Thyroid gland (tissue), 4 donors: ENCODE measurements at regions not wholly inside any gene's neighbourhood (a gene's known extent, or its start where the extent isn't known, plus 50 kb on each side); places are given as distances from the start of the nearest gene placed in this dataset.
"Not testable (repeated sequence)": the region's sequence is repeated elsewhere in the genome, so short reads cannot be mapped to it uniquely, and the experiment has no call there.

Source experiments
- DNase-seq, 2 donors: peaks; one replicate each; pipeline ENCODE4 v3.0.0-alpha.2; 2019
- H3K27ac ChIP-seq, 3 donors: fragments of 200-600 bp; sonication (generic); 1 replicate in 2 of 3; 2 replicates in 1 of 3; pipeline ENCODE4 v1.5.1; 2016 to 2019; ENCODE audit warnings: mild to moderate bottlenecking in 1 of 3, moderate library complexity in 1 of 3
- H3K27me3 ChIP-seq: fragments of 200-600 bp; sonication (generic); one replicate; pipeline ENCODE4 v1.5.1; 2019
- H3K36me3 ChIP-seq, 2 donors: fragments of 200-600 bp; sonication (generic); one replicate each; pipeline ENCODE4 v1.5.1; 2016 to 2019
- H3K4me1 ChIP-seq, 2 donors: fragments of 200-600 bp; sonication (generic); one replicate each; pipeline ENCODE4 v1.5.1; 2017 to 2019
- H3K4me3 ChIP-seq, 3 donors: fragments of 200-600 bp; sonication (generic); replicated peaks in 1 of 3; 1 replicate in 2 of 3; 2 replicates in 1 of 3; pipeline ENCODE4 v1.5.1; 2016; ENCODE audit warnings: mild to moderate bottlenecking in 1 of 3
- H3K9me3 ChIP-seq: fragments of 200-600 bp; sonication (generic); one replicate; pipeline ENCODE4 v1.5.1; 2017
- POLR2A ChIP-seq, 2 donors: fragments of 450-650 bp; IDR thresholded peaks; one replicate each; pipeline ENCODE4 v1.6.1; 2017; ENCODE audit warnings: antibody characterized with exemption in 2 of 2, mild to moderate bottlenecking in 2 of 2, moderate library complexity in 1 of 2
- WGBS, 2 donors: methylation state at CpG; one replicate each; pipeline ENCODE4 v1.1.5; 2017; 5-methylcytosine and 5-hydroxymethylcytosine counted together
- intact Hi-C: fragments of 100-400 bp; cut with DNase I; formaldehyde crosslinking; loops from one replicate; pipeline ENCODE4 v1.15.1; 2023
- TF ChIP-seq, protein P1 (sequence below), 6 experiments: fragments of 200-600 bp in 3 of 6; fragments of 450-650 bp in 3 of 6; sonication (generic) in 3 of 6; IDR thresholded peaks; one replicate each; pipeline ENCODE4 v1.5.1; 2016 to 2019; ENCODE audit warnings: antibody characterized with exemption in 6 of 6, mild to moderate bottlenecking in 2 of 6, inconsistent platforms in 1 of 6, moderate library complexity in 1 of 6

- Histone ChIP-seq H3K9me3 (no peaks in the 10 kb centered on the region), H3K4me3 (no peak overlapping the region), H3K27me3 (no peaks in the 10 kb centered on the region), H3K4me1 (no peaks in the 10 kb centered on the region), H3K27ac (no peak overlapping the region), H3K36me3 (no peaks in the 10 kb centered on the region)
- no peak for TF ChIP-seq POLR2A (IDR thresholded peaks at IDR 0.05)
- TF ChIP-seq, protein P1, sequence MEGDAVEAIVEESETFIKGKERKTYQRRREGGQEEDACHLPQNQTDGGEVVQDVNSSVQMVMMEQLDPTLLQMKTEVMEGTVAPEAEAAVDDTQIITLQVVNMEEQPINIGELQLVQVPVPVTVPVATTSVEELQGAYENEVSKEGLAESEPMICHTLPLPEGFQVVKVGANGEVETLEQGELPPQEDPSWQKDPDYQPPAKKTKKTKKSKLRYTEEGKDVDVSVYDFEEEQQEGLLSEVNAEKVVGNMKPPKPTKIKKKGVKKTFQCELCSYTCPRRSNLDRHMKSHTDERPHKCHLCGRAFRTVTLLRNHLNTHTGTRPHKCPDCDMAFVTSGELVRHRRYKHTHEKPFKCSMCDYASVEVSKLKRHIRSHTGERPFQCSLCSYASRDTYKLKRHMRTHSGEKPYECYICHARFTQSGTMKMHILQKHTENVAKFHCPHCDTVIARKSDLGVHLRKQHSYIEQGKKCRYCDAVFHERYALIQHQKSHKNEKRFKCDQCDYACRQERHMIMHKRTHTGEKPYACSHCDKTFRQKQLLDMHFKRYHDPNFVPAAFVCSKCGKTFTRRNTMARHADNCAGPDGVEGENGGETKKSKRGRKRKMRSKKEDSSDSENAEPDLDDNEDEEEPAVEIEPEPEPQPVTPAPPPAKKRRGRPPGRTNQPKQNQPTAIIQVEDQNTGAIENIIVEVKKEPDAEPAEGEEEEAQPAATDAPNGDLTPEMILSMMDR (IDR thresholded peaks at IDR 0.05) = no peak
- intact Hi-C loops = no loop called here
- WGBS, 2 donors = 63 to 66% methylated on average over 4 of the region's 4 CpGs
- DNase-seq = peak; percentile 36 to 39
Measured at GRCh38 chr2:187654535-187654934, 100.3 kb upstream of the TFPI start.

GRCh38 chr2:187655001-187655400, 100.8 kb upstream of the TFPI start:
- Histone ChIP-seq H3K27me3 (no peaks in the 10 kb centered on the region), H3K27ac (no peak overlapping the region), H3K9me3 (no peaks in the 10 kb centered on the region), H3K4me1 (no peaks in the 10 kb centered on the region), H3K36me3 (no peaks in the 10 kb centered on the region), H3K4me3 (no peak overlapping the region)
- TF ChIP-seq, protein P1 (IDR thresholded peaks at IDR 0.05) = no peak
- no peak for TF ChIP-seq POLR2A (IDR thresholded peaks at IDR 0.05)
- DNase-seq = no peak
- 75% methylated on average over 8 to 9 of the region's 9 CpGs for WGBS, 2 donors
- intact Hi-C loops = no loop called here

DNA sequence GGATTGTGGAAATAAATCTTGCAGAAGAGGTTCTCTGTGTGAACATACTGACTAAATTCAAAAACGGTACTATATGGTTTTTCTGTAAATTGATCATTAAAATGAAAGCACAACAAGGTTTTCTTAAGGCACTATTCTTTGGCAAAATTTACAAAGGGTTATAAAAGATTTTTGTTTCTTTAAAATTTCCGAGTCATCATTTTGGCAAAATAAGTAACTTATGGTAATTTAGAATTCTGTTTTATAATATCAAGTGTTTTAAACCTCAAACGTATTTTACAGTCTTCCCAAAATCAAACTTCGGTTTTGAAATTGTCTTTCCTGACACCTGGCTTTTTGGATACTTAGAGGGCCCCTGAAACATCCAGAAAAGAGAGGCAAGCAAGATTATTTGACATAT, 101.9 kb upstream of the TFPI start:
- no peak for TF ChIP-seq POLR2A (IDR thresholded peaks at IDR 0.05)
- TF ChIP-seq, protein P1 (IDR thresholded peaks at IDR 0.05) = no peak
- no peak overlapping the region for H3K4me3 ChIP-seq
- no peaks in the 10 kb centered on the region for H3K36me3 ChIP-seq
- no peaks in the 10 kb centered on the region for H3K27me3 ChIP-seq
- intact Hi-C loops = no loop called here
- no peak overlapping the region for H3K27ac ChIP-seq
- no peaks in the 10 kb centered on the region for H3K4me1 ChIP-seq
- H3K9me3 ChIP-seq = no peaks in the 10 kb centered on the region
- DNase-seq = no peak
- 87 to 89% methylated on average over 4 of the region's 4 CpGs for WGBS, 2 donors

GRCh38 chr2:187658952-187659525, 104.8 kb upstream of the TFPI start:
- Histone ChIP-seq H3K27ac (no peak overlapping the region), H3K4me3 (no peak overlapping the region), H3K27me3 (no peaks in the 10 kb centered on the region), H3K4me1 (no peaks in the 10 kb centered on the region), H3K36me3 (no peaks in the 10 kb centered on the region), H3K9me3 (no peaks in the 10 kb centered on the region)
- no peak for DNase-seq
- 34 to 46% methylated on average over 5 of the region's 5 CpGs for WGBS, 2 donors
- TF ChIP-seq, protein P1 (IDR thresholded peaks at IDR 0.05) = peak in 2 of 6 experiments; percentile 11 to 29
- TF ChIP-seq POLR2A (IDR thresholded peaks at IDR 0.05) = no peak
- intact Hi-C loops = no loop called here

DNA sequence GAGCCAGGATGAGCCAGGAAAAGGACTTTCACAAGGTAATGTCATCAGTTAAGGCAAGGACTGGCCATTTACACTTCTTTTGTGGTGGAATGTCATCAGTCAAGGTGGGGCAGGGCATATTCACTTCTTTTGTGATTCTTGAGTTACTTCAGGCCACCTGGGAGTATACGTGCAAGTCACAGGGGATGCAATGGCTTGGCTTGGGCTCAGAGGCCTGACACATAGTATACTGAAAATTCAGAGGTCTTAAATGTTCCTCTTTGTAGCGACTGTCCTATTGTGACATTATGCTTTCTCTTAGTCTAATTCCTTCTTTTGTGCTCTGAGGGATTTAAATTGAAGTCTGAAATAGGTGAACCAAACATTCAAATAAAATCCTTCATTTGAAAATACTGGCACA, 121.8 kb upstream of the TFPI start:
- H3K36me3 ChIP-seq, DNase-seq, H3K4me1 ChIP-seq, H3K9me3 ChIP-seq, intact Hi-C loops, H3K4me3 ChIP-seq, H3K27ac ChIP-seq, H3K27me3 ChIP-seq: not testable (repeated sequence)
- 91 to 99% methylated on average over 2 of the region's 2 CpGs for WGBS, 2 donors

DNA sequence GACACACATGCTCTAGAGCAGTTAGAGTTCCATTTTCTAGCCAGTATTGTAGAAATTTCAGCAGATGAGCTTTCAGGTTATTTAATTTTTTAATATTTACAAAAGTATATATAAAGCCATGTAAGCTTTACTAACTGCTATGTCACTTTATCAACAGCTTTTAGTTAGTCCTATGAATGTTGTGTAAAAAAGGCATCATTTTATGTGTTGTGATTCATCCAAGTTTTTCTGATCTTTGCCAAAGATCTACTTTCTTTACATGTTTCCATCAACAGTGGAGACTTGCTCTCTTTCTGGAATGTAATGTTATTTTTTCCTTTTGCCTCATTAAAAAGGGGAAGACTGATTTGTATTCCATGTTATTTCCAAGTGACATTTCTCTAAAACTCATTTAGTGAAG, 125.2 kb upstream of the TFPI start:
- H3K36me3 ChIP-seq = no peaks in the 10 kb centered on the region
- no peak overlapping the region for H3K4me3 ChIP-seq
- no peaks in the 10 kb centered on the region for H3K9me3 ChIP-seq
- H3K27ac ChIP-seq = no peak overlapping the region
- TF ChIP-seq POLR2A (IDR thresholded peaks at IDR 0.05) = no peak
- TF ChIP-seq, protein P1 (IDR thresholded peaks at IDR 0.05) = no peak
- no peak for DNase-seq
- intact Hi-C loops = no loop called here
- H3K4me1 ChIP-seq = no peaks in the 10 kb centered on the region
- no peaks in the 10 kb centered on the region for H3K27me3 ChIP-seq
